ENCODE measurements at regions not wholly inside any gene's neighbourhood (a gene's known extent, or its start where the extent isn't known, plus 50 kb on each side); places are given as distances from the start of the nearest gene placed in this dataset.

GRCh38 chr15:95957861-95958260, 372.6 kb upstream of the NR2F2 start:
- TF ChIP-seq GLIS3 (CRISPR knock-in tag; IDR thresholded peaks at IDR 0.05): no peak
- no peak for TF ChIP-seq ZNF8 (CRISPR knock-in tag; IDR thresholded peaks at IDR 0.05)
- TF ChIP-seq ISL1 (CRISPR knock-in tag; IDR thresholded peaks at IDR 0.05): no peak
- TF ChIP-seq ARNTL (CRISPR knock-in tag; IDR thresholded peaks at IDR 0.05; ENCODE audit: borderline replicate concordance, low read depth): no peak
- no peak for TF ChIP-seq PATZ1 (CRISPR knock-in tag; IDR thresholded peaks at IDR 0.05; ENCODE audit: borderline replicate concordance)
- TF ChIP-seq TOX (CRISPR knock-in tag; IDR thresholded peaks at IDR 0.05; ENCODE audit: borderline replicate concordance): no peak
- no peak for TF ChIP-seq BACH2 (CRISPR knock-in tag; IDR thresholded peaks at IDR 0.05; ENCODE audit: borderline replicate concordance)
- ATAC-seq: no peak

GRCh38 chr15:95958382-95958781, 372.1 kb upstream of the NR2F2 start:
- no peak for TF ChIP-seq CREB5 (CRISPR knock-in tag; IDR thresholded peaks at IDR 0.05; ENCODE audit: low read depth)
- TF ChIP-seq PPARA (CRISPR knock-in tag; IDR thresholded peaks at IDR 0.05; ENCODE audit: borderline replicate concordance): no peak
- no peak for TF ChIP-seq TOX (CRISPR knock-in tag; IDR thresholded peaks at IDR 0.05; ENCODE audit: borderline replicate concordance)
- TF ChIP-seq ESRRG (CRISPR knock-in tag; IDR thresholded peaks at IDR 0.05): no peak
- no peak for TF ChIP-seq GLIS3 (CRISPR knock-in tag; IDR thresholded peaks at IDR 0.05)
- TF ChIP-seq OSR1 (CRISPR knock-in tag; IDR thresholded peaks at IDR 0.05): no peak
- TF ChIP-seq ISL1 (CRISPR knock-in tag; IDR thresholded peaks at IDR 0.05): no peak
- TF ChIP-seq CSRNP3 (CRISPR knock-in tag; IDR thresholded peaks at IDR 0.05): no peak
- no peak for TF ChIP-seq ZFP3 (CRISPR knock-in tag; IDR thresholded peaks at IDR 0.05)
- TF ChIP-seq SNAI2 (CRISPR knock-in tag; IDR thresholded peaks at IDR 0.05): no peak
- TF ChIP-seq ZFP30 (CRISPR knock-in tag; IDR thresholded peaks at IDR 0.05): no peak
- no peak for ATAC-seq

GRCh38 chr15:95968856-95969255, 361.6 kb upstream of the NR2F2 start:
- TF ChIP-seq SNAI2 (CRISPR knock-in tag; IDR thresholded peaks at IDR 0.05): no peak
- ATAC-seq: no peak

- no peak for ATAC-seq
Measured at GRCh38 chr15:95970326-95970725, 360.2 kb upstream of the NR2F2 start.

GRCh38 chr15:95972041-95972553, 358.4 kb upstream of the NR2F2 start:
- no peak for ATAC-seq
- TF ChIP-seq POU6F1 (CRISPR knock-in tag; IDR thresholded peaks at IDR 0.05; ENCODE audit: borderline replicate concordance, low read depth) (no peak), TOX (CRISPR knock-in tag; IDR thresholded peaks at IDR 0.05; ENCODE audit: borderline replicate concordance) (no peak), ZNF8 (CRISPR knock-in tag; IDR thresholded peaks at IDR 0.05) (no peak), PPARA (CRISPR knock-in tag; IDR thresholded peaks at IDR 0.05; ENCODE audit: borderline replicate concordance) (no peak), ESRRG (CRISPR knock-in tag; IDR thresholded peaks at IDR 0.05) (no peak), OSR1 (CRISPR knock-in tag; IDR thresholded peaks at IDR 0.05) (no peak), BACH2 (CRISPR knock-in tag; IDR thresholded peaks at IDR 0.05; ENCODE audit: borderline replicate concordance) (no peak), ZC3H10 (CRISPR knock-in tag; IDR thresholded peaks at IDR 0.05) (no peak), ZNF70 (CRISPR knock-in tag; IDR thresholded peaks at IDR 0.05) (no peak), TCF4 (CRISPR knock-in tag; IDR thresholded peaks at IDR 0.05; ENCODE audit: borderline replicate concordance) (no peak), GLIS3 (CRISPR knock-in tag; IDR thresholded peaks at IDR 0.05) (no peak), CREB5 (CRISPR knock-in tag; IDR thresholded peaks at IDR 0.05; ENCODE audit: low read depth) (no peak)

More at GRCh38 chr15:95970326-95970725, 360.2 kb upstream of the NR2F2 start:
- TF ChIP-seq ZFP3 (CRISPR knock-in tag; IDR thresholded peaks at IDR 0.05) (no peak), TCF4 (CRISPR knock-in tag; IDR thresholded peaks at IDR 0.05; ENCODE audit: borderline replicate concordance) (no peak), ESRRG (CRISPR knock-in tag; IDR thresholded peaks at IDR 0.05) (no peak), ZC3H10 (CRISPR knock-in tag; IDR thresholded peaks at IDR 0.05) (no peak), RARB (CRISPR knock-in tag; IDR thresholded peaks at IDR 0.05) (no peak), ISL1 (CRISPR knock-in tag; IDR thresholded peaks at IDR 0.05) (no peak), CSDC2 (CRISPR knock-in tag; IDR thresholded peaks at IDR 0.05) (no peak)

Measured in SK-N-SH treated with all-trans-retinoic acid at 6 μM for 48 hours (cell line).